ENCODE measurements at regions not wholly inside any gene's neighbourhood (a gene's known extent, or its start where the extent isn't known, plus 50 kb on each side); places are given as distances from the start of the nearest gene placed in this dataset.
A peak's percentile ranks its signal among the peaks of the same experiment; 100 is the strongest.

- H3K27ac ChIP-seq (ENCODE audit: low read depth, low read length) = no peak overlapping the region
- no peak overlapping the region for H2AFZ ChIP-seq (ENCODE audit: low read length, unreplicated experiment)
- H3K79me2 ChIP-seq (ENCODE audit: control insufficient read depth, insufficient read depth, low read length, unreplicated experiment) = no peaks in the 10 kb centered on the region
- no peak overlapping the region for H3K4me3 ChIP-seq (ENCODE audit: low read depth, low read length)
- H3K27me3 ChIP-seq (ENCODE audit: insufficient read depth, low read length) = no peaks in the 10 kb centered on the region
- H3K4me1 ChIP-seq (ENCODE audit: control insufficient read depth, insufficient read depth, low read length, unreplicated experiment) = no peaks in the 10 kb centered on the region
- H3K36me3 ChIP-seq (ENCODE audit: insufficient read depth, low read length) = no peaks in the 10 kb centered on the region
These were observed 177.5 kb downstream of the ANKRD50 start for GRCh38 chr4:124535003-124535402.

GRCh38 chr4:124536946-124537345 lies 175.6 kb downstream of the ANKRD50 start:
- Histone ChIP-seq H3K79me2 (ENCODE audit: control insufficient read depth, insufficient read depth, low read length, unreplicated experiment) (no peaks in the 10 kb centered on the region), H3K27ac (ENCODE audit: low read depth, low read length) (no peak overlapping the region), H3K4me1 (ENCODE audit: control insufficient read depth, insufficient read depth, low read length, unreplicated experiment) (no peaks in the 10 kb centered on the region), H2AFZ (ENCODE audit: low read length, unreplicated experiment) (no peak overlapping the region), H3K36me3 (ENCODE audit: insufficient read depth, low read length) (no peaks in the 10 kb centered on the region), H3K4me3 (ENCODE audit: low read depth, low read length) (no peak overlapping the region), H3K27me3 (ENCODE audit: insufficient read depth, low read length) (no peaks in the 10 kb centered on the region)

- Histone ChIP-seq H3K36me3 (ENCODE audit: insufficient read depth, low read length) (no peaks in the 10 kb centered on the region), H3K79me2 (ENCODE audit: control insufficient read depth, insufficient read depth, low read length, unreplicated experiment) (no peaks in the 10 kb centered on the region), H2AFZ (ENCODE audit: low read length, unreplicated experiment) (no peak overlapping the region), H3K4me1 (ENCODE audit: control insufficient read depth, insufficient read depth, low read length, unreplicated experiment) (no peaks in the 10 kb centered on the region), H3K4me3 (ENCODE audit: low read depth, low read length) (no peak overlapping the region), H3K27ac (ENCODE audit: low read depth, low read length) (no peak overlapping the region), H3K27me3 (ENCODE audit: insufficient read depth, low read length) (no peaks in the 10 kb centered on the region)
These were observed 174.6 kb downstream of the ANKRD50 start for GRCh38 chr4:124537971-124538370.

- Histone ChIP-seq H3K79me2 (ENCODE audit: control insufficient read depth, insufficient read depth, low read length, unreplicated experiment) (no peaks in the 10 kb centered on the region), H3K27me3 (ENCODE audit: insufficient read depth, low read length) (no peaks in the 10 kb centered on the region), H3K36me3 (ENCODE audit: insufficient read depth, low read length) (no peaks in the 10 kb centered on the region), H3K27ac (ENCODE audit: low read depth, low read length) (no peak overlapping the region), H3K4me1 (ENCODE audit: control insufficient read depth, insufficient read depth, low read length, unreplicated experiment) (no peaks in the 10 kb centered on the region), H3K4me3 (ENCODE audit: low read depth, low read length) (no peak overlapping the region), H2AFZ (ENCODE audit: low read length, unreplicated experiment) (no peak overlapping the region)
These were observed 172.5 kb downstream of the ANKRD50 start for GRCh38 chr4:124540014-124540413.

- no peak overlapping the region for H2AFZ ChIP-seq (ENCODE audit: low read length, unreplicated experiment)
- H3K79me2 ChIP-seq (ENCODE audit: control insufficient read depth, insufficient read depth, low read length, unreplicated experiment) = no peaks in the 10 kb centered on the region
- H3K4me1 ChIP-seq (ENCODE audit: control insufficient read depth, insufficient read depth, low read length, unreplicated experiment) = no peaks in the 10 kb centered on the region
- H3K27me3 ChIP-seq (ENCODE audit: insufficient read depth, low read length) = no peaks in the 10 kb centered on the region
- H3K27ac ChIP-seq (ENCODE audit: low read depth, low read length) = no peak overlapping the region
- no peak overlapping the region for H3K4me3 ChIP-seq (ENCODE audit: low read depth, low read length)
- H3K36me3 ChIP-seq (ENCODE audit: insufficient read depth, low read length) = no peaks in the 10 kb centered on the region
These were observed 170.7 kb downstream of the ANKRD50 start for GRCh38 chr4:124541652-124542420.

GRCh38 chr4:124555959-124556358 lies 156.6 kb downstream of the ANKRD50 start:
- Histone ChIP-seq H3K27ac (ENCODE audit: low read depth, low read length) (no peak overlapping the region), H3K4me1 (ENCODE audit: control insufficient read depth, insufficient read depth, low read length, unreplicated experiment) (no peaks in the 10 kb centered on the region), H3K27me3 (ENCODE audit: insufficient read depth, low read length) (no peaks in the 10 kb centered on the region), H3K79me2 (ENCODE audit: control insufficient read depth, insufficient read depth, low read length, unreplicated experiment) (no peaks in the 10 kb centered on the region), H2AFZ (ENCODE audit: low read length, unreplicated experiment) (no peak overlapping the region), H3K4me3 (ENCODE audit: low read depth, low read length) (no peak overlapping the region), H3K36me3 (ENCODE audit: insufficient read depth, low read length) (no peaks in the 10 kb centered on the region)

- Histone ChIP-seq H3K27ac (ENCODE audit: low read depth, low read length) (no peak overlapping the region), H3K36me3 (ENCODE audit: insufficient read depth, low read length) (no peaks in the 10 kb centered on the region), H3K4me1 (ENCODE audit: control insufficient read depth, insufficient read depth, low read length, unreplicated experiment) (no peaks in the 10 kb centered on the region), H3K79me2 (ENCODE audit: control insufficient read depth, insufficient read depth, low read length, unreplicated experiment) (no peaks in the 10 kb centered on the region), H3K27me3 (ENCODE audit: insufficient read depth, low read length) (no peaks in the 10 kb centered on the region), H2AFZ (ENCODE audit: low read length, unreplicated experiment) (peak overlapping the region; percentile 58), H3K4me3 (ENCODE audit: low read depth, low read length) (no peak overlapping the region)
These were observed 148.4 kb downstream of the ANKRD50 start for GRCh38 chr4:124564121-124564520.

- H3K36me3 ChIP-seq (ENCODE audit: insufficient read depth, low read length) = no peaks in the 10 kb centered on the region
- H3K4me3 ChIP-seq (ENCODE audit: low read depth, low read length) = no peak overlapping the region
- no peaks in the 10 kb centered on the region for H3K27me3 ChIP-seq (ENCODE audit: insufficient read depth, low read length)
- H2AFZ ChIP-seq (ENCODE audit: low read length, unreplicated experiment) = no peak overlapping the region
- H3K27ac ChIP-seq (ENCODE audit: low read depth, low read length) = no peak overlapping the region
- no peaks in the 10 kb centered on the region for H3K79me2 ChIP-seq (ENCODE audit: control insufficient read depth, insufficient read depth, low read length, unreplicated experiment)
- no peaks in the 10 kb centered on the region for H3K4me1 ChIP-seq (ENCODE audit: control insufficient read depth, insufficient read depth, low read length, unreplicated experiment)
These were observed 147.2 kb downstream of the ANKRD50 start for GRCh38 chr4:124565371-124565770.

GRCh38 chr4:124566030-124566429 lies 146.5 kb downstream of the ANKRD50 start:
- Histone ChIP-seq H3K36me3 (ENCODE audit: insufficient read depth, low read length) (no peaks in the 10 kb centered on the region), H2AFZ (ENCODE audit: low read length, unreplicated experiment) (no peak overlapping the region), H3K27ac (ENCODE audit: low read depth, low read length) (no peak overlapping the region), H3K4me3 (ENCODE audit: low read depth, low read length) (no peak overlapping the region), H3K79me2 (ENCODE audit: control insufficient read depth, insufficient read depth, low read length, unreplicated experiment) (no peaks in the 10 kb centered on the region), H3K27me3 (ENCODE audit: insufficient read depth, low read length) (no peaks in the 10 kb centered on the region), H3K4me1 (ENCODE audit: control insufficient read depth, insufficient read depth, low read length, unreplicated experiment) (no peaks in the 10 kb centered on the region)

- no peak overlapping the region for H3K4me3 ChIP-seq (ENCODE audit: low read depth, low read length)
- no peak overlapping the region for H3K27ac ChIP-seq (ENCODE audit: low read depth, low read length)
- no peak overlapping the region for H2AFZ ChIP-seq (ENCODE audit: low read length, unreplicated experiment)
- no peaks in the 10 kb centered on the region for H3K4me1 ChIP-seq (ENCODE audit: control insufficient read depth, insufficient read depth, low read length, unreplicated experiment)
- H3K36me3 ChIP-seq (ENCODE audit: insufficient read depth, low read length) = 0 out of 2 replicates have a peak, but pooled peaks cover 2% of the 10 kb centered on the region
- H3K79me2 ChIP-seq (ENCODE audit: control insufficient read depth, insufficient read depth, low read length, unreplicated experiment) = no peaks in the 10 kb centered on the region
- no peaks in the 10 kb centered on the region for H3K27me3 ChIP-seq (ENCODE audit: insufficient read depth, low read length)
These were observed 139.5 kb downstream of the ANKRD50 start for GRCh38 chr4:124573056-124573455.

- Histone ChIP-seq H3K36me3 (ENCODE audit: insufficient read depth, low read length) (peaks cover 6% of the 10 kb centered on the region; the same call in 1 of the 2 replicates), H3K27ac (ENCODE audit: low read depth, low read length) (no peak overlapping the region), H3K4me3 (ENCODE audit: low read depth, low read length) (no peak overlapping the region), H3K4me1 (ENCODE audit: control insufficient read depth, insufficient read depth, low read length, unreplicated experiment) (no peaks in the 10 kb centered on the region), H3K27me3 (ENCODE audit: insufficient read depth, low read length) (no peaks in the 10 kb centered on the region), H2AFZ (ENCODE audit: low read length, unreplicated experiment) (no peak overlapping the region), H3K79me2 (ENCODE audit: control insufficient read depth, insufficient read depth, low read length, unreplicated experiment) (no peaks in the 10 kb centered on the region)
These were observed 132.6 kb downstream of the ANKRD50 start for GRCh38 chr4:124579896-124580295.
